ENCODE measurements at regions not wholly inside any gene's neighbourhood (a gene's known extent, or its start where the extent isn't known, plus 50 kb on each side); places are given as distances from the start of the nearest gene placed in this dataset.
"Not testable (repeated sequence)": the region's sequence is repeated elsewhere in the genome, so short reads cannot be mapped to it uniquely, and the experiment has no call there.

GRCh38 chrX:87160435-87161010, 357.1 kb upstream of the KLHL4 start:
- no peaks in the 10 kb centered on the region for H3K36me3 ChIP-seq (ENCODE audit: insufficient read depth, low read length)
- no peak overlapping the region for H3K4me3 ChIP-seq (ENCODE audit: low read depth, low read length, poor library complexity, severe bottlenecking)
- no peak overlapping the region for H3K9ac ChIP-seq (ENCODE audit: low read length)
- no peaks in the 10 kb centered on the region for H3K9me2 ChIP-seq (ENCODE audit: low read depth, low read length)
- no peak overlapping the region for H3K27ac ChIP-seq (ENCODE audit: low read depth, low read length, poor library complexity, severe bottlenecking)
- H3K27me3 ChIP-seq (ENCODE audit: insufficient read depth, low read length), result no peaks in the 10 kb centered on the region
- no peaks in the 10 kb centered on the region for H3K4me1 ChIP-seq (ENCODE audit: insufficient read depth, low read length, severe bottlenecking)
- TF ChIP-seq EZH2 (IDR thresholded peaks at IDR 0.05; ENCODE audit: borderline replicate concordance, low read length), result no peak
- no peak for TF ChIP-seq CTCF (IDR thresholded peaks at IDR 0.05; ENCODE audit: low read length)
- no peak overlapping the region for H2AFZ ChIP-seq (ENCODE audit: low read length)
- H3K79me2 ChIP-seq (ENCODE audit: insufficient read depth, low read length), result no peaks in the 10 kb centered on the region
- no peaks in the 10 kb centered on the region for H4K20me1 ChIP-seq (ENCODE audit: insufficient read depth, low read length)
- H3F3A ChIP-seq (ENCODE audit: insufficient read depth, low read length), result no peaks in the 10 kb centered on the region
- H3K9me3 ChIP-seq (ENCODE audit: low read length), result no peaks in the 10 kb centered on the region
- no peak overlapping the region for H3K4me2 ChIP-seq (ENCODE audit: low read length)

- Histone ChIP-seq H3K4me3 (ENCODE audit: low read depth, low read length, poor library complexity, severe bottlenecking) (no peak overlapping the region), H3K27me3 (ENCODE audit: insufficient read depth, low read length) (no peaks in the 10 kb centered on the region), H3K4me2 (ENCODE audit: low read length) (no peak overlapping the region), H3K9ac (ENCODE audit: low read length) (no peak overlapping the region), H3K36me3 (ENCODE audit: insufficient read depth, low read length) (no peaks in the 10 kb centered on the region), H2AFZ (ENCODE audit: low read length) (no peak overlapping the region), H3K79me2 (ENCODE audit: insufficient read depth, low read length) (no peaks in the 10 kb centered on the region), H3F3A (ENCODE audit: insufficient read depth, low read length) (no peaks in the 10 kb centered on the region), H3K9me3 (ENCODE audit: low read length) (no peaks in the 10 kb centered on the region), H3K9me2 (ENCODE audit: low read depth, low read length) (no peaks in the 10 kb centered on the region), H3K27ac (ENCODE audit: low read depth, low read length, poor library complexity, severe bottlenecking) (no peak overlapping the region), H4K20me1 (ENCODE audit: insufficient read depth, low read length) (no peaks in the 10 kb centered on the region), H3K4me1 (ENCODE audit: insufficient read depth, low read length, severe bottlenecking) (no peaks in the 10 kb centered on the region)
- TF ChIP-seq CTCF (IDR thresholded peaks at IDR 0.05; ENCODE audit: low read length) (no peak), EZH2 (IDR thresholded peaks at IDR 0.05; ENCODE audit: borderline replicate concordance, low read length) (no peak)
These were observed 349.8 kb upstream of the KLHL4 start for GRCh38 chrX:87167841-87168240.

- not testable (repeated sequence) for H4K20me1 ChIP-seq (ENCODE audit: insufficient read depth, low read length)
These were observed 339.6 kb upstream of the KLHL4 start for GRCh38 chrX:87178009-87178408.

More at GRCh38 chrX:87178009-87178408, 339.6 kb upstream of the KLHL4 start:
- not testable (repeated sequence) for H3K79me2 ChIP-seq (ENCODE audit: insufficient read depth, low read length); H3K9me3 ChIP-seq (ENCODE audit: low read length); H3F3A ChIP-seq (ENCODE audit: insufficient read depth, low read length); H3K4me2 ChIP-seq (ENCODE audit: low read length); H3K9ac ChIP-seq (ENCODE audit: low read length); H3K36me3 ChIP-seq (ENCODE audit: insufficient read depth, low read length); H3K27ac ChIP-seq (ENCODE audit: low read depth, low read length, poor library complexity, severe bottlenecking); H3K27me3 ChIP-seq (ENCODE audit: insufficient read depth, low read length); H3K9me2 ChIP-seq (ENCODE audit: low read depth, low read length); H3K4me1 ChIP-seq (ENCODE audit: insufficient read depth, low read length, severe bottlenecking); H3K4me3 ChIP-seq (ENCODE audit: low read depth, low read length, poor library complexity, severe bottlenecking); H2AFZ ChIP-seq (ENCODE audit: low read length)
